ENCODE measurements at regions not wholly inside any gene's neighbourhood (a gene's known extent, or its start where the extent isn't known, plus 50 kb on each side); places are given as distances from the start of the nearest gene placed in this dataset.

- TF ChIP-seq ZNF670 (CRISPR knock-in tag; IDR thresholded peaks at IDR 0.05; ENCODE audit: borderline replicate concordance): no peak
- peak; percentile 72; the same call in 1 of the 2 replicates for TF ChIP-seq ZNF547 (CRISPR knock-in tag; IDR thresholded peaks at IDR 0.05)
- peak; percentile 79 for TF ChIP-seq NFAT5 (CRISPR knock-in tag; IDR thresholded peaks at IDR 0.05)
- TF ChIP-seq ZNF274 (CRISPR knock-in tag; IDR thresholded peaks at IDR 0.05): peak; percentile 68; the same call in 1 of the 2 replicates
- no peak for TF ChIP-seq THAP11 (CRISPR knock-in tag; IDR thresholded peaks at IDR 0.05)
- TF ChIP-seq SAFB2 (CRISPR knock-in tag; IDR thresholded peaks at IDR 0.05; ENCODE audit: borderline replicate concordance, low read depth): peak; percentile 86; the same call in 1 of the 2 replicates
- no peak for TF ChIP-seq MAFG (CRISPR knock-in tag; IDR thresholded peaks at IDR 0.05)
- TF ChIP-seq, protein P1, sequence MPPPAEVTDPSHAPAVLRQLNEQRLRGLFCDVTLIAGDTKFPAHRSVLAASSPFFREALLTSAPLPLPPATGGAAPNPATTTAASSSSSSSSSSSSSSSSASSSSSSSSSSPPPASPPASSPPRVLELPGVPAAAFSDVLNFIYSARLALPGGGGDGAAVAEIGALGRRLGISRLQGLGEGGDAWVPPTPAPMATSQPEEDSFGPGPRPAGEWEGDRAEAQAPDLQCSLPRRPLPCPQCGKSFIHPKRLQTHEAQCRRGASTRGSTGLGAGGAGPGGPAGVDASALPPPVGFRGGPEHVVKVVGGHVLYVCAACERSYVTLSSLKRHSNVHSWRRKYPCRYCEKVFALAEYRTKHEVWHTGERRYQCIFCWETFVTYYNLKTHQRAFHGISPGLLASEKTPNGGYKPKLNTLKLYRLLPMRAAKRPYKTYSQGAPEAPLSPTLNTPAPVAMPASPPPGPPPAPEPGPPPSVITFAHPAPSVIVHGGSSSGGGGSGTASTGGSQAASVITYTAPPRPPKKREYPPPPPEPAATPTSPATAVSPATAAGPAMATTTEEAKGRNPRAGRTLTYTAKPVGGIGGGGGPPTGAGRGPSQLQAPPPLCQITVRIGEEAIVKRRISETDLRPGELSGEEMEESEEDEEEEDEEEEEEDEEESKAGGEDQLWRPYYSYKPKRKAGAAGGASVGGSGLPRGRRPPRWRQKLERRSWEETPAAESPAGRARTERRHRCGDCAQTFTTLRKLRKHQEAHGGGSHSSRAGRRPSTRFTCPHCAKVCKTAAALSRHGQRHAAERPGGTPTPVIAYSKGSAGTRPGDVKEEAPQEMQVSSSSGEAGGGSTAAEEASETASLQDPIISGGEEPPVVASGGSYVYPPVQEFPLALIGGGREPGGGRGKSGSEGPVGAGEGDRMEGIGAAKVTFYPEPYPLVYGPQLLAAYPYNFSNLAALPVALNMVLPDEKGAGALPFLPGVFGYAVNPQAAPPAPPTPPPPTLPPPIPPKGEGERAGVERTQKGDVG (CRISPR knock-in tag; IDR thresholded peaks at IDR 0.05; ENCODE audit: borderline replicate concordance): no peak
- TF ChIP-seq ZNF7 (CRISPR knock-in tag; IDR thresholded peaks at IDR 0.05): no peak
- TF ChIP-seq ZNF510 (CRISPR knock-in tag; IDR thresholded peaks at IDR 0.05; ENCODE audit: low read depth): no peak
- no peak for TF ChIP-seq ATAD3A (CRISPR knock-in tag; IDR thresholded peaks at IDR 0.05)
- TF ChIP-seq PRDM15 (CRISPR knock-in tag; IDR thresholded peaks at IDR 0.05): peak; percentile 68
- TF ChIP-seq ZFYVE20 (CRISPR knock-in tag; IDR thresholded peaks at IDR 0.05; ENCODE audit: borderline replicate concordance, low read depth): no peak
- no peak for TF ChIP-seq TP53 (CRISPR knock-in tag; conservative IDR thresholded peaks at IDR 0.05)
- no peak for TF ChIP-seq IKZF1 (IDR thresholded peaks at IDR 0.05)
- no peak for TF ChIP-seq TBX3 (IDR thresholded peaks at IDR 0.05; ENCODE audit: borderline replicate concordance)
Measured at GRCh38 chr5:14011089-14012020, 66.9 kb upstream of the DNAH5 start (continued).

All from HepG2 (cell line).